Upper lobe of left lung (tissue), 6 donors: ENCODE measurements at regions not wholly inside any gene's neighbourhood (a gene's known extent, or its start where the extent isn't known, plus 50 kb on each side); places are given as distances from the start of the nearest gene placed in this dataset.

Experiments
- ATAC-seq, 2 donors: fragments of 200-7000 bp; cut with Tn5 transposase; one replicate each; pipeline ENCODE4 v1.9.1; 2022; ENCODE audit warnings: mild to moderate bottlenecking in 2 of 2, moderate library complexity in 2 of 2; ENCODE audit not compliant: low FRiP score in 2 of 2
- DNase-seq, 2 donors: peaks; one replicate each; pipeline ENCODE4 v3.0.0-alpha.2; 2019 to 2020
- H3K27ac ChIP-seq, 4 donors: fragments of 200-600 bp; sonication (generic); one replicate each; pipeline ENCODE4 v1.5.1; 2016 to 2019
- H3K27me3 ChIP-seq, 4 donors: fragments of 200-600 bp; sonication (generic); one replicate each; pipeline ENCODE4 v1.5.1; 2017 to 2019
- H3K36me3 ChIP-seq, 4 donors: fragments of 200-600 bp; sonication (generic); one replicate each; pipeline ENCODE4 v1.5.1; 2016 to 2019
- H3K4me1 ChIP-seq, 4 donors: fragments of 200-600 bp; sonication (generic); one replicate each; pipeline ENCODE4 v1.5.1; 2018 to 2019
- H3K4me3 ChIP-seq, 4 donors: fragments of 200-600 bp; sonication (generic); one replicate each; pipeline ENCODE4 v1.5.1; 2017 to 2019; ENCODE audit warnings: mild to moderate bottlenecking in 2 of 4, moderate library complexity in 1 of 4
- H3K9me3 ChIP-seq, 4 donors: fragments of 200-600 bp; sonication (generic); one replicate each; pipeline ENCODE4 v1.5.1; 2018 to 2019
- EP300 ChIP-seq, 4 donors: sonication (generic); formaldehyde crosslinking; IDR thresholded peaks; one replicate each; pipeline ENCODE4 v1.5.1; 2017; ENCODE audit warnings: antibody characterized with exemption in 4 of 4, control low read depth in 2 of 4
- POLR2A ChIP-seq, 4 donors: fragments of 450-650 bp; IDR thresholded peaks; one replicate each; pipeline ENCODE4 v1.5.1; 2016 to 2017; ENCODE audit warnings: antibody characterized with exemption in 4 of 4, mild to moderate bottlenecking in 2 of 4
- POLR2AphosphoS5 ChIP-seq, 2 donors: sonication (generic); formaldehyde crosslinking; IDR thresholded peaks; one replicate each; pipeline ENCODE4 v1.5.1; 2017; ENCODE audit warnings: antibody characterized with exemption in 2 of 2
- WGBS, 2 donors: methylation state at CpG; one replicate each; pipeline ENCODE4 v1.1.5; 2017 to 2018; 5-methylcytosine and 5-hydroxymethylcytosine counted together
- TF ChIP-seq, protein P1 (sequence below), 6 experiments: fragments of 450-650 bp in 4 of 6; fragments of 200-600 bp in 2 of 6; sonication (generic) in 2 of 6; IDR thresholded peaks; one replicate each; pipeline ENCODE4 v1.5.1; 2016 to 2019; ENCODE audit warnings: antibody characterized with exemption in 6 of 6
- donor health status: DM: no; HTN: no; CAD: no; lungs with moderate emphysema.
- donor health status: DM: no; HTN: yes; CAD: no; lungs with severe emphysema.

DNA sequence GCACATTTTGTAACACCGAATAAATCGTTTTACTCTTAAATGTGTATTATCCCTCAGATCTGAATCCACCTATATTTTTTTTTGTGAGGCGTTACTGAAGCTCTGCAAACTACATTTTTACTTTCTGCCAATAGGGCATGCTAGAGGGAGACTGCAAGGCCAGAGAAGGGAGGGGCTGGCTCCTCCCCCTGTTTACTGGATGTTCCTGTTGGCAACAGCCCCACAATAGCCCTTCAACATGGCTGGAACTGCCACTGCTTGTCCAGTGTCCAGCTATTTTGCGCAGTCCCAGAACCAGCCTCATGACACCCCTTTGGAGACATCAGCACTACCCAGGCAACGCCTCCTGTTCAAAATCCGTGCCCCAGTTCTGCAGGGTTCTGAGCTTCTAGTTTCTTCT is 85.4 kb upstream of the MIER3 start:
- H3K27ac ChIP-seq, result no peak overlapping the region
- ATAC-seq, result no peak

DNA sequence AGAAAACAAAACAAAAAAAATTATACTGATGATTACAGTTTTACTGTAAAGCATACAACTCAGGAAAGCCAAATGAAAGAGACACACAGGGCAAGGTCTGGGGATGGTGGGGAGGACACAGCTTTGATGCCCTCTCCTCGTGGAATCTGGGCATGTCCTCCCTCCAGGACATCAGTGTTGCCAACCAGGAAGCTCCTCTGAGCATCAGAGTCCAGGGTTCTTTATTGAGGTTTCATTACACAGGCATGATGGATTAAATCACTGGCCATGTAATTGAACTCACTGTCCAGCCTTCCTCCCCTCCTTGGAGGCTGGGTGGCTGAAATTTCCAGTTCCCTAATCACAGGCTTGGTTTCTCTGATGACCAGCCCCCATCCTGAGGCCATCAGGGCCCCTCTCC is 89.6 kb upstream of the MIER3 start:
- Histone ChIP-seq H3K4me1 (no peaks in the 10 kb centered on the region), H3K27me3 (no peaks in the 10 kb centered on the region), H3K9me3 (no peaks in the 10 kb centered on the region), H3K27ac (no peak overlapping the region), H3K36me3 (no peaks in the 10 kb centered on the region), H3K4me3 (no peak overlapping the region)
- DNase-seq (no peak), ATAC-seq (no peak)
- 71 to 84% methylated on average over 1 of the region's 1 CpG for WGBS, 2 donors
- no peak for TF ChIP-seq POLR2A (IDR thresholded peaks at IDR 0.05)
- TF ChIP-seq POLR2AphosphoS5 (IDR thresholded peaks at IDR 0.05), result no peak
- TF ChIP-seq, protein P1, sequence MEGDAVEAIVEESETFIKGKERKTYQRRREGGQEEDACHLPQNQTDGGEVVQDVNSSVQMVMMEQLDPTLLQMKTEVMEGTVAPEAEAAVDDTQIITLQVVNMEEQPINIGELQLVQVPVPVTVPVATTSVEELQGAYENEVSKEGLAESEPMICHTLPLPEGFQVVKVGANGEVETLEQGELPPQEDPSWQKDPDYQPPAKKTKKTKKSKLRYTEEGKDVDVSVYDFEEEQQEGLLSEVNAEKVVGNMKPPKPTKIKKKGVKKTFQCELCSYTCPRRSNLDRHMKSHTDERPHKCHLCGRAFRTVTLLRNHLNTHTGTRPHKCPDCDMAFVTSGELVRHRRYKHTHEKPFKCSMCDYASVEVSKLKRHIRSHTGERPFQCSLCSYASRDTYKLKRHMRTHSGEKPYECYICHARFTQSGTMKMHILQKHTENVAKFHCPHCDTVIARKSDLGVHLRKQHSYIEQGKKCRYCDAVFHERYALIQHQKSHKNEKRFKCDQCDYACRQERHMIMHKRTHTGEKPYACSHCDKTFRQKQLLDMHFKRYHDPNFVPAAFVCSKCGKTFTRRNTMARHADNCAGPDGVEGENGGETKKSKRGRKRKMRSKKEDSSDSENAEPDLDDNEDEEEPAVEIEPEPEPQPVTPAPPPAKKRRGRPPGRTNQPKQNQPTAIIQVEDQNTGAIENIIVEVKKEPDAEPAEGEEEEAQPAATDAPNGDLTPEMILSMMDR (IDR thresholded peaks at IDR 0.05), result no peak
- no peak for TF ChIP-seq EP300 (IDR thresholded peaks at IDR 0.05)

More for the DNA sequence above, 85.4 kb upstream of the MIER3 start:
- Histone ChIP-seq H3K4me1 (no peaks in the 10 kb centered on the region), H3K4me3 (no peak overlapping the region), H3K9me3 (no peaks in the 10 kb centered on the region), H3K27me3 (no peaks in the 10 kb centered on the region), H3K36me3 (no peaks in the 10 kb centered on the region)
- WGBS, 2 donors, result 88 to 91% methylated on average over 6 of the region's 6 CpGs
- TF ChIP-seq POLR2A (IDR thresholded peaks at IDR 0.05) (no peak), POLR2AphosphoS5 (IDR thresholded peaks at IDR 0.05) (no peak), EP300 (IDR thresholded peaks at IDR 0.05) (no peak)
- TF ChIP-seq, protein P1 (IDR thresholded peaks at IDR 0.05), result no peak
- no peak for DNase-seq

DNA sequence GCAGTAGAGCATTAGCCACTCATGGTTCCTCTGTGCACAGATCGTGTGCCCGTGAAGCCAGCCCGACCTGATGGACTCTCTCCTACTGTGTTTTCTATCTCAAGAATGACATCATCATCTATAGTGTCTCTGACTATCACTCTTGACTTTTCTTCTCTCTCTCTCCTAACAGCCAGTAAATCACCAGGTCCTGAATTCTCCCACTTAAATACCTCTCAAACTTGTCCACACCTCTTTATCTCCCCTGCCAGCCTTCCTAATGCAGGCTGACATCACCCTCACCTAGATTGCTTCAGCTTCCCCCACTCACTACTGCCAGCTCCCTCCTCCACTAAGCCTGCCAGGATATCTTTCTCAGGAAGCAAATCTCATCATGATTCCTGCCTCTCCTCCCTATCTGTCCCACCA is 90.6 kb upstream of the MIER3 start:
- no peak for TF ChIP-seq POLR2AphosphoS5 (IDR thresholded peaks at IDR 0.05)
- TF ChIP-seq EP300 (IDR thresholded peaks at IDR 0.05), result no peak
- no peak for TF ChIP-seq POLR2A (IDR thresholded peaks at IDR 0.05)
- TF ChIP-seq, protein P1 (IDR thresholded peaks at IDR 0.05), result no peak
- Histone ChIP-seq H3K4me1 (no peaks in the 10 kb centered on the region), H3K27me3 (no peaks in the 10 kb centered on the region), H3K4me3 (no peak overlapping the region), H3K27ac (no peak overlapping the region), H3K36me3 (no peaks in the 10 kb centered on the region), H3K9me3 (no peaks in the 10 kb centered on the region)
- 70 to 89% methylated on average over 3 of the region's 3 CpGs for WGBS, 2 donors
- no peak for ATAC-seq
- no peak for DNase-seq

DNA sequence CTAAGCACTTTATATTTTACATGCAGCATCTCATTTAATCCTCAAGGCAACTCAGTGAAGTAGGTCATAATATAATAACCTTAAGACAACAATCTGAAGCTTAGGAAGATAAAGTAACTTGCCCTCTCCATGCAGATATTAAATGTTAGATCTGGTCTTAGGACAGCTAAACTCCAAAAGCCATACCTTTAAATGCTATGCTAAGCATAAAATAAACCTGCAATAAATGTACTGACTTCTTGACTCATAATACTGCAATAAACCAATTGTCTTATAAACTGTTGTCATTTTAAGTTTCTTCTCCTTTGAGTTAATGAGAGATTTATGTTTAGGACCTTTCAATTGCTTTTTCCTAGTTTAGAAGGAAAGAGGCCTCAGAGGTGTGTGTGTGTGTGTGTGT is 102.2 kb upstream of the MIER3 start:
- TF ChIP-seq POLR2A (IDR thresholded peaks at IDR 0.05) (no peak), POLR2AphosphoS5 (IDR thresholded peaks at IDR 0.05) (no peak), EP300 (IDR thresholded peaks at IDR 0.05) (no peak)
- TF ChIP-seq, protein P1 (IDR thresholded peaks at IDR 0.05), result no peak
- Histone ChIP-seq H3K36me3 (no peaks in the 10 kb centered on the region), H3K4me3 (no peak overlapping the region), H3K27ac (no peak overlapping the region), H3K4me1 (no peaks in the 10 kb centered on the region), H3K27me3 (no peaks in the 10 kb centered on the region), H3K9me3 (no peaks in the 10 kb centered on the region)
- DNase-seq, result no peak
- ATAC-seq, result no peak

DNA sequence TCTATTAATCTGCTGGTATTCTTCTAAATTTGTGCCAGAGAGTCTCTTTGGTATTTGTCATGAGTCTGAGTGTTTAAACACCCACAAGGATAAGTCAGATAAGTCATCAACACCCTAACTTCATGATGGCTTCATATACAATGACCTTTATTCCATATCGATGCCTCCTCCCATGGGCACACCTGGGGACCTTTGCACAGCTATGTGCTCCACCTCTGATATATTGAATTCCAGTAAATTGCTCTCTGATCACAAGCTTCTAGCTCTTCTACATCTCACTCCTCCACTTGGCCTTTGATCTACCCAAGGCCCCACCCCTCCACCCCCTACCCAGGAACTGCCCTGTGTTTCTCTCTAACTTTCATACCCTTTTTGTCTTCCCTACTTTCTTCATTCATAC is 102.7 kb upstream of the MIER3 start:
- H3K27ac ChIP-seq, result no peak overlapping the region
- ATAC-seq, result no peak
- no peaks in the 10 kb centered on the region for H3K9me3 ChIP-seq
- H3K27me3 ChIP-seq, result no peaks in the 10 kb centered on the region
- no peak for DNase-seq
- no peak overlapping the region for H3K4me3 ChIP-seq
- TF ChIP-seq EP300 (IDR thresholded peaks at IDR 0.05) (no peak), POLR2AphosphoS5 (IDR thresholded peaks at IDR 0.05) (no peak), POLR2A (IDR thresholded peaks at IDR 0.05) (no peak)
- TF ChIP-seq, protein P1 (IDR thresholded peaks at IDR 0.05), result no peak
- H3K4me1 ChIP-seq, result no peaks in the 10 kb centered on the region
- H3K36me3 ChIP-seq, result no peaks in the 10 kb centered on the region
- 97 to 100% methylated on average over 1 of the region's 1 CpG for WGBS, 2 donors
